GM13976 (cell line): ENCODE measurements at regions not wholly inside any gene's neighbourhood (a gene's known extent, or its start where the extent isn't known, plus 50 kb on each side); places are given as distances from the start of the nearest gene placed in this dataset.

Experiments used
- DNase-seq: peaks from one replicate; pipeline ENCODE4 v3.0.0; 2012; ENCODE audit warnings: low spot score
- CTCF ChIP-seq: IDR thresholded peaks from 2 replicates; pipeline ENCODE4 v1.5.1; 2012; ENCODE audit warnings: borderline replicate concordance, mild to moderate bottlenecking; ENCODE audit not compliant: insufficient read depth; ENCODE audit errors: extremely low read depth, missing control alignments, control extremely low read depth
- in situ Hi-C: fragments of 300-500 bp; cut with MboI; formaldehyde crosslinking; loops from one replicate; pipeline ENCODE4 v1.12.0; 2022; ENCODE audit warnings: low sequenced_read_pairs, mixed read lengths, inconsistent platforms; ENCODE audit not compliant: unreplicated experiment

DNA sequence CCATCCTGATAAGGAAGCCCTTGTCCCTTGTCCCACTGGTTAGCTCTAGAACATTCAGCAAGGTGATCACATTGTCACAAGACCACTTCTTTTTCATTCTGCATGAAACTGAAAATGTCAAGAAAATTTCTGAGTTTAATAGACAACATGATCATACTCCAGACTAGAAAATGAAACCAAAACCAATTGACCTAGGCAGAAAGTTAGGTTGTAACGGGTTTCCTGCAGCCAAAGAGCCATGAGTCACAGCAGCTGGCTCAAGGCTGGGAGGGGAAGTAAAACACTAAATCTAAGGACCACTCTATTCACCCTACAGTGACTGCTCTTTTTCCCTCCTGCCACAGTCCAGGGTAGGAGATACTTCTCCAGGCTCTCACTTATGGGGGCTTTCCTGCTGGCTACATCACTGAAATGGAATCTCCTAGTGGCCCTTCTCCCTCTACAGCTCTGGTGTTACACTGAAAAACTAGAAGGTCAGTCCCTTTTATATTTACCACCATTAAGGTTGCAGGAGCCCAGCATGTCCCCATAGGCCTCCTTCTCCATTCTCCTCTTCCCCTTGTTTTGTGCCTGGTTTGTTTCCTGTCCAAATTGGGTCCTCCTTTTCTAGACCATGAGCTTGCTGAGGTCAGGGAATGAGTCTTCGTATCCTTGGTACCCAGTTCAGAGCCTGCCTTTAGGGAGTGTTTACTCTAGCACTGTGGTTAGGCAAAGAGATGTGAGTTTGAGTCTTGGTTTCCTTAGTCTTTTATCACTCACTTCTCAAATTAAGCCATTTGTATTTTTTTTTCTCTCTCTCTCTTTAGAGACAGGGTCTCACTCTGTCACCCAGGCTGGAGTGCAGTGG is 236.5 kb upstream of the JUN start:
- TF ChIP-seq CTCF = no peak
- peak; percentile 54 for DNase-seq
- in situ Hi-C loops = no loop called here

DNA sequence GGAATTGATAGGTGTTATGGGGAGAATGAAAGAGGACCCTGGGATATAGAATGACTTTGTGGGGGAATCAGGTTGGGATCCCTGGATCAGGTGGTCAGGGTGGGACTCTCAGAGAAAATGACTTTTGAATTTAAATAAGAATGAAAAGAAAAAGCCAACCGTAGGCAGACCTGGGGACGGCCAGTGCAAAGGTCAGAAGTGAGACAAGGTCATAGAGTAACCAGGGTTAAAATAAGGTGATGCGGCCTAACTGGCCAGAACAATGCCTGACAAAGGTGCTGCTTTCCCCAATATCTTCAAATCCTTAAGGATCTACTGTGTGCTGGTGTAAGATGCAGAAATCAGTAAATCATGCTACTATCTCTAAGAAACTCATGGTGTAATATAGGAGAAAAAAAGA is 238.4 kb upstream of the JUN start:
- no peak for TF ChIP-seq CTCF
- DNase-seq = no peak
- in situ Hi-C loops = no loop called here

GRCh38 chr1:59022799-59023198 is 239.0 kb upstream of the JUN start:
- TF ChIP-seq CTCF = no peak

GRCh38 chr1:59025201-59025600 is 241.4 kb upstream of the JUN start:
- TF ChIP-seq CTCF = no peak
- in situ Hi-C loops = no loop called here
- DNase-seq = no peak

More at GRCh38 chr1:59022799-59023198, 239.0 kb upstream of the JUN start:
- DNase-seq = no peak
- in situ Hi-C loops = no loop called here

- in situ Hi-C loops = no loop called here
- TF ChIP-seq CTCF = no peak
- peak; percentile 35 for DNase-seq
Observed at GRCh38 chr1:59025898-59026426, 242.1 kb upstream of the JUN start.

- no peak for DNase-seq
- in situ Hi-C loops = no loop called here
- TF ChIP-seq CTCF = no peak
Observed at GRCh38 chr1:59026472-59026948, 242.7 kb upstream of the JUN start.
